WTC11 (cell line): ENCODE measurements at regions not wholly inside any gene's neighbourhood (a gene's known extent, or its start where the extent isn't known, plus 50 kb on each side); places are given as distances from the start of the nearest gene placed in this dataset.
A peak's percentile ranks its signal among the peaks of the same experiment; 100 is the strongest.
"Not testable (repeated sequence)": the region's sequence is repeated elsewhere in the genome, so short reads cannot be mapped to it uniquely, and the experiment has no call there.

Experiments used
- ATAC-seq: fragments of 200-7000 bp; cut with Tn5 transposase; 2 replicates; pipeline ENCODE4 v1.10.0; 2021; ENCODE audit warnings: mild to moderate bottlenecking, moderate library complexity
- CTCF ChIA-PET: fragments of 300-600 bp; sonication (Branson Sonifier 250); formaldehyde crosslinking; loops from one replicate; lab custom pipeline; 2021; ENCODE audit warnings: antibody characterized with exemption; lab: Charles Lee
- POLR2A ChIA-PET: fragments of 350-600 bp; sonication (Branson Sonifier 250); formaldehyde crosslinking; loops from one replicate; lab custom pipeline; 2021; ENCODE audit warnings: antibody characterized with exemption; lab: Charles Lee
- DNase-seq: peaks from one replicate; pipeline ENCODE4 v3.0.0; 2021; ENCODE audit warnings: low spot score
- H3K27ac Mint-ChIP-seq: 2 replicates; pipeline ENCODE4 v1.8.0; 2021; ENCODE audit warnings: mixed read lengths
- H3K27me3 Mint-ChIP-seq: 2 replicates; pipeline ENCODE4 v1.8.0; 2021; ENCODE audit warnings: low read depth, mild to moderate bottlenecking, moderate library complexity, mixed read lengths
- H3K36me3 Mint-ChIP-seq: 2 replicates; pipeline ENCODE4 v1.8.0; 2021; ENCODE audit warnings: mixed read lengths
- H3K4me1 Mint-ChIP-seq: 2 replicates; pipeline ENCODE4 v1.8.0; 2022; ENCODE audit warnings: mixed read lengths
- H3K4me3 Mint-ChIP-seq: 2 replicates; pipeline ENCODE4 v1.8.0; 2021; ENCODE audit warnings: mild to moderate bottlenecking, moderate library complexity, mixed read lengths
- H3K9me3 Mint-ChIP-seq: 2 replicates; pipeline ENCODE4 v1.8.0; 2021; ENCODE audit warnings: mixed read lengths
- ESRRA ChIP-seq: sonication (generic); formaldehyde crosslinking; IDR thresholded peaks from 2 replicates; pipeline ENCODE4 v1.8.1; 2022; ENCODE audit warnings: mild to moderate bottlenecking, missing genetic modification reagents, borderline replicate concordance
- FOXJ3 ChIP-seq: sonication (generic); formaldehyde crosslinking; IDR thresholded peaks from 2 replicates; pipeline ENCODE4 v1.9.0; 2021; ENCODE audit warnings: missing genetic modification reagents, mild to moderate bottlenecking, borderline replicate concordance
- JUN ChIP-seq: sonication (generic); formaldehyde crosslinking; IDR thresholded peaks from 2 replicates; pipeline ENCODE4 v1.8.0; 2023; ENCODE audit warnings: mild to moderate bottlenecking, missing genetic modification reagents
- NFE2L1 ChIP-seq: sonication (generic); formaldehyde crosslinking; IDR thresholded peaks from 2 replicates; pipeline ENCODE4 v1.8.1; 2023; ENCODE audit warnings: missing genetic modification reagents
- NFYB ChIP-seq: sonication (generic); formaldehyde crosslinking; conservative IDR thresholded peaks from 2 replicates; pipeline ENCODE4 v1.8.0; 2022; ENCODE audit warnings: low read depth, missing genetic modification reagents
- SMAD4 ChIP-seq: sonication (generic); formaldehyde crosslinking; IDR thresholded peaks from 2 replicates; pipeline ENCODE4 v1.8.0; 2022; ENCODE audit warnings: mild to moderate bottlenecking, missing genetic modification reagents
- SP1 ChIP-seq: sonication (generic); formaldehyde crosslinking; conservative IDR thresholded peaks from 2 replicates; pipeline ENCODE4 v1.8.1; 2022; ENCODE audit warnings: missing genetic modification reagents
- ZBTB21 ChIP-seq: sonication (generic); formaldehyde crosslinking; IDR thresholded peaks from 2 replicates; pipeline ENCODE4 v1.8.1; 2023; ENCODE audit warnings: mild to moderate bottlenecking, missing genetic modification reagents, borderline replicate concordance
- ZNF219 ChIP-seq: sonication (generic); formaldehyde crosslinking; IDR thresholded peaks from 2 replicates; pipeline ENCODE4 v1.8.0; 2023; ENCODE audit warnings: missing genetic modification reagents, mild to moderate bottlenecking, borderline replicate concordance
- ZNF232 ChIP-seq: sonication (generic); formaldehyde crosslinking; IDR thresholded peaks from 2 replicates; pipeline ENCODE4 v1.8.0; 2022; ENCODE audit warnings: mild to moderate bottlenecking, missing genetic modification reagents
- TF ChIP-seq, protein P1 (sequence below): sonication (generic); formaldehyde crosslinking; IDR thresholded peaks from 2 replicates; pipeline ENCODE4 v1.8.0; 2023; ENCODE audit warnings: missing genetic modification reagents, mild to moderate bottlenecking, borderline replicate concordance
- TF ChIP-seq, protein P2 (sequence below): sonication (generic); formaldehyde crosslinking; IDR thresholded peaks from 2 replicates; pipeline ENCODE4 v1.8.0; 2023; ENCODE audit warnings: missing genetic modification reagents
- TF ChIP-seq, protein P3 (sequence below): sonication (generic); formaldehyde crosslinking; IDR thresholded peaks from 2 replicates; pipeline ENCODE4 v1.8.0; 2022; ENCODE audit warnings: mild to moderate bottlenecking, missing genetic modification reagents
- TF ChIP-seq, protein P4 (sequence below): fragments of 250-450 bp; sonication (Bioruptor Pico); IDR thresholded peaks from 2 replicates; pipeline ENCODE4 v1.9.0; 2021; ENCODE audit warnings: mild to moderate bottlenecking

DNA sequence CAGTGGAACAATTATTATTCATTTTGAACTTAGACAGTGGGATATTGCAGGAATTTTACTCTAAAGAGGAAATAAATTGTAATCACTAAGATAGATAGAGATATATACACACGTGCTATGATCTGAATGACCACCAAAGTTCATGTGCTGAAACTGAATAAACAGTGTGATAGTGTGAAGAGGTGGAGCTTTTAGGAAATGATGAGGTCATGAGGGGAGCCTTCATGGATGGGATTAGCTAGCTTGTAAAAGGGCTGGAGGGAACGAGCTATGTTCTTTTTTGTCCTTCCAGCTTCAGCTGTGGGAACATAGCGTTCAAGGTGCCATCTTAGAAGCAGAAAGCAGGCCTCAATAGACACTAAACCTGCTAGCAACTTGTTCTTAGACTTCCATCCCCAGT is 191.5 kb upstream of the LRIG3 start (continued):
- TF ChIP-seq, protein P1, sequence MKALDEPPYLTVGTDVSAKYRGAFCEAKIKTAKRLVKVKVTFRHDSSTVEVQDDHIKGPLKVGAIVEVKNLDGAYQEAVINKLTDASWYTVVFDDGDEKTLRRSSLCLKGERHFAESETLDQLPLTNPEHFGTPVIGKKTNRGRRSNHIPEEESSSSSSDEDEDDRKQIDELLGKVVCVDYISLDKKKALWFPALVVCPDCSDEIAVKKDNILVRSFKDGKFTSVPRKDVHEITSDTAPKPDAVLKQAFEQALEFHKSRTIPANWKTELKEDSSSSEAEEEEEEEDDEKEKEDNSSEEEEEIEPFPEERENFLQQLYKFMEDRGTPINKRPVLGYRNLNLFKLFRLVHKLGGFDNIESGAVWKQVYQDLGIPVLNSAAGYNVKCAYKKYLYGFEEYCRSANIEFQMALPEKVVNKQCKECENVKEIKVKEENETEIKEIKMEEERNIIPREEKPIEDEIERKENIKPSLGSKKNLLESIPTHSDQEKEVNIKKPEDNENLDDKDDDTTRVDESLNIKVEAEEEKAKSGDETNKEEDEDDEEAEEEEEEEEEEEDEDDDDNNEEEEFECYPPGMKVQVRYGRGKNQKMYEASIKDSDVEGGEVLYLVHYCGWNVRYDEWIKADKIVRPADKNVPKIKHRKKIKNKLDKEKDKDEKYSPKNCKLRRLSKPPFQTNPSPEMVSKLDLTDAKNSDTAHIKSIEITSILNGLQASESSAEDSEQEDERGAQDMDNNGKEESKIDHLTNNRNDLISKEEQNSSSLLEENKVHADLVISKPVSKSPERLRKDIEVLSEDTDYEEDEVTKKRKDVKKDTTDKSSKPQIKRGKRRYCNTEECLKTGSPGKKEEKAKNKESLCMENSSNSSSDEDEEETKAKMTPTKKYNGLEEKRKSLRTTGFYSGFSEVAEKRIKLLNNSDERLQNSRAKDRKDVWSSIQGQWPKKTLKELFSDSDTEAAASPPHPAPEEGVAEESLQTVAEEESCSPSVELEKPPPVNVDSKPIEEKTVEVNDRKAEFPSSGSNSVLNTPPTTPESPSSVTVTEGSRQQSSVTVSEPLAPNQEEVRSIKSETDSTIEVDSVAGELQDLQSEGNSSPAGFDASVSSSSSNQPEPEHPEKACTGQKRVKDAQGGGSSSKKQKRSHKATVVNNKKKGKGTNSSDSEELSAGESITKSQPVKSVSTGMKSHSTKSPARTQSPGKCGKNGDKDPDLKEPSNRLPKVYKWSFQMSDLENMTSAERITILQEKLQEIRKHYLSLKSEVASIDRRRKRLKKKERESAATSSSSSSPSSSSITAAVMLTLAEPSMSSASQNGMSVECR (CRISPR knock-in tag): no peak
- TF ChIP-seq SP1 (CRISPR knock-in tag) (no peak), ESRRA (CRISPR knock-in tag) (no peak), FOXJ3 (CRISPR knock-in tag) (no peak), ZBTB21 (CRISPR knock-in tag) (no peak), ZNF219 (CRISPR knock-in tag) (no peak), ZNF232 (CRISPR knock-in tag) (no peak), SMAD4 (CRISPR knock-in tag) (no peak), JUN (CRISPR knock-in tag) (no peak), NFE2L1 (CRISPR knock-in tag) (no peak)
- TF ChIP-seq, protein P2, sequence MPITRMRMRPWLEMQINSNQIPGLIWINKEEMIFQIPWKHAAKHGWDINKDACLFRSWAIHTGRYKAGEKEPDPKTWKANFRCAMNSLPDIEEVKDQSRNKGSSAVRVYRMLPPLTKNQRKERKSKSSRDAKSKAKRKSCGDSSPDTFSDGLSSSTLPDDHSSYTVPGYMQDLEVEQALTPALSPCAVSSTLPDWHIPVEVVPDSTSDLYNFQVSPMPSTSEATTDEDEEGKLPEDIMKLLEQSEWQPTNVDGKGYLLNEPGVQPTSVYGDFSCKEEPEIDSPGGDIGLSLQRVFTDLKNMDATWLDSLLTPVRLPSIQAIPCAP: no peak

DNA sequence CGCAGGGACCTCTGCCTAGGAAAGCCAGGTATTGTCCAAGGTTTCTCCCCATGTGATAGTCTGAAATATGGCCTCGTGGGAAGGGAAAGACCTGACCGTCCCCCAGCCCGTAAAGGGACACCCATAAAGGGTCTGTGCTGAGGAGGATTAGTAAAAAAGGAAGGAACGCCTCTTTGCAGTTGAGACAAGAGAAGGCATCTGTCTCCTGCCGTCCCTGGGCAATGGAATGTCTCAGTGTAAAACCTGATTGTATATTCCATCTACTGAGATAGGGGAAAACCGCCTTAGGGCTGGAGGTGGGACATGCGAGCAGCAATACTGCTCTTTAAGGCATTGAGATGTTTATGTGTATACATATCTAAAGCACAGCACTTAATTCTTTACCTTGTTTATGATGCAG is 188.2 kb upstream of the LRIG3 start:
- H3K4me3 Mint-ChIP-seq, CTCF ChIA-PET, ATAC-seq, POLR2A ChIA-PET, H3K9me3 Mint-ChIP-seq, H3K36me3 Mint-ChIP-seq, H3K27ac Mint-ChIP-seq, DNase-seq, H3K27me3 Mint-ChIP-seq: not testable (repeated sequence)
- H3K4me1 Mint-ChIP-seq: peaks cover 14% of the 10 kb centered on the region

DNA sequence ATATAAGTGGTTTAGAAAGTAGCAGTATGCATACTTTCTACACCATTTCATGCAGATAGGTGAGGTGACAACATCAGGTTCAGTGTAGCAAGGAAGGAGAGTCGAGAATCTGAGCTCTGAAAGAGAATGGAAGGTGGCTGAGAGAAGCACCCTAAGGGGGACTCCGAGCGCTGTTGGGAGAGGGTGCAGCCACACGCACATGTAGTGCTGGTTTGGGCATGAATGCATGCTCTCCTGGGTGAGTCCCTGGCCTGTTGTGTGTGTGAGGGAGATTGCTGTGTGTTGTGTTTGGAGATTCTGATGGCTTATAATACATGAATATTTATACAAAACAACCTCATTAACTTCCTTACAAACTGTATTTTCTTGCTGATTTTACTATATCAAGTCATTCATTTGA is 180.3 kb upstream of the LRIG3 start:
- CTCF ChIA-PET: interaction anchor here (0.8 to 1.3 kb wide), 4 partner anchors 13 to 657 kb away, joined by 3 to 9 read pairs (median 5); no protein-coding TSS in a partner anchor
- no peaks in the 10 kb centered on the region for H3K36me3 Mint-ChIP-seq
- H3K9me3 Mint-ChIP-seq: peaks cover 5% of the 10 kb centered on the region; the same call in 1 of the 2 replicates
- DNase-seq: no peak
- no peaks in the 10 kb centered on the region for H3K27me3 Mint-ChIP-seq
- POLR2A ChIA-PET: no interaction called here
- H3K4me1 Mint-ChIP-seq: peaks cover 24% of the 10 kb centered on the region
- no peak overlapping the region for H3K4me3 Mint-ChIP-seq
- peak; percentile 50 for ATAC-seq
- TF ChIP-seq, protein P3, sequence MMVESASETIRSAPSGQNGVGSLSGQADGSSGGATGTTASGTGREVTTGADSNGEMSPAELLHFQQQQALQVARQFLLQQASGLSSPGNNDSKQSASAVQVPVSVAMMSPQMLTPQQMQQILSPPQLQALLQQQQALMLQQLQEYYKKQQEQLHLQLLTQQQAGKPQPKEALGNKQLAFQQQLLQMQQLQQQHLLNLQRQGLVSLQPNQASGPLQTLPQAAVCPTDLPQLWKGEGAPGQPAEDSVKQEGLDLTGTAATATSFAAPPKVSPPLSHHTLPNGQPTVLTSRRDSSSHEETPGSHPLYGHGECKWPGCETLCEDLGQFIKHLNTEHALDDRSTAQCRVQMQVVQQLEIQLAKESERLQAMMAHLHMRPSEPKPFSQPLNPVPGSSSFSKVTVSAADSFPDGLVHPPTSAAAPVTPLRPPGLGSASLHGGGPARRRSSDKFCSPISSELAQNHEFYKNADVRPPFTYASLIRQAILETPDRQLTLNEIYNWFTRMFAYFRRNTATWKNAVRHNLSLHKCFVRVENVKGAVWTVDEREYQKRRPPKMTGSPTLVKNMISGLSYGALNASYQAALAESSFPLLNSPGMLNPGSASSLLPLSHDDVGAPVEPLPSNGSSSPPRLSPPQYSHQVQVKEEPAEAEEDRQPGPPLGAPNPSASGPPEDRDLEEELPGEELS: no peak
- TF ChIP-seq NFYB (CRISPR knock-in tag): no peak
- TF ChIP-seq, protein P4, sequence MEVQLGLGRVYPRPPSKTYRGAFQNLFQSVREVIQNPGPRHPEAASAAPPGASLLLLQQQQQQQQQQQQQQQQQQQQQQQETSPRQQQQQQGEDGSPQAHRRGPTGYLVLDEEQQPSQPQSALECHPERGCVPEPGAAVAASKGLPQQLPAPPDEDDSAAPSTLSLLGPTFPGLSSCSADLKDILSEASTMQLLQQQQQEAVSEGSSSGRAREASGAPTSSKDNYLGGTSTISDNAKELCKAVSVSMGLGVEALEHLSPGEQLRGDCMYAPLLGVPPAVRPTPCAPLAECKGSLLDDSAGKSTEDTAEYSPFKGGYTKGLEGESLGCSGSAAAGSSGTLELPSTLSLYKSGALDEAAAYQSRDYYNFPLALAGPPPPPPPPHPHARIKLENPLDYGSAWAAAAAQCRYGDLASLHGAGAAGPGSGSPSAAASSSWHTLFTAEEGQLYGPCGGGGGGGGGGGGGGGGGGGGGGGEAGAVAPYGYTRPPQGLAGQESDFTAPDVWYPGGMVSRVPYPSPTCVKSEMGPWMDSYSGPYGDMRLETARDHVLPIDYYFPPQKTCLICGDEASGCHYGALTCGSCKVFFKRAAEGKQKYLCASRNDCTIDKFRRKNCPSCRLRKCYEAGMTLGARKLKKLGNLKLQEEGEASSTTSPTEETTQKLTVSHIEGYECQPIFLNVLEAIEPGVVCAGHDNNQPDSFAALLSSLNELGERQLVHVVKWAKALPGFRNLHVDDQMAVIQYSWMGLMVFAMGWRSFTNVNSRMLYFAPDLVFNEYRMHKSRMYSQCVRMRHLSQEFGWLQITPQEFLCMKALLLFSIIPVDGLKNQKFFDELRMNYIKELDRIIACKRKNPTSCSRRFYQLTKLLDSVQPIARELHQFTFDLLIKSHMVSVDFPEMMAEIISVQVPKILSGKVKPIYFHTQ (CRISPR knock-in tag): no peak
- no peak overlapping the region for H3K27ac Mint-ChIP-seq
